CD1c-positive myeloid dendritic cell (primary cell): ENCODE measurements at regions not wholly inside any gene's neighbourhood (a gene's known extent, or its start where the extent isn't known, plus 50 kb on each side); places are given as distances from the start of the nearest gene placed in this dataset.

ENCODE experiments used
- DNase-seq: peaks from one replicate; pipeline ENCODE4 v3.0.0-alpha.2; 2016; ENCODE audit errors: extremely low spot score

- no peak for DNase-seq
These were observed 56.0 kb upstream of the CD53 start for GRCh38 chr1:110816945-110817344.

GRCh38 chr1:110811529-110811928 lies 61.4 kb upstream of the CD53 start:
- DNase-seq, result no peak

- DNase-seq, result no peak
These were observed 72.9 kb upstream of the CD53 start for GRCh38 chr1:110800079-110800478.

- DNase-seq, result no peak
These were observed 74.2 kb upstream of the CD53 start for GRCh38 chr1:110798691-110799256.

- no peak for DNase-seq
These were observed 84.3 kb upstream of the CD53 start for GRCh38 chr1:110788673-110789072.

GRCh38 chr1:110787328-110788071 lies 85.4 kb upstream of the CD53 start:
- peak; percentile 29 for DNase-seq

- no peak for DNase-seq
These were observed 86.1 kb upstream of the CD53 start for GRCh38 chr1:110786802-110787327.

- DNase-seq, result no peak
These were observed 87.3 kb upstream of the CD53 start for GRCh38 chr1:110785612-110786011.

GRCh38 chr1:110785055-110785454 lies 87.9 kb upstream of the CD53 start:
- DNase-seq, result no peak

- DNase-seq, result peak; percentile 76
These were observed 89.5 kb upstream of the CD53 start for GRCh38 chr1:110783292-110783918.

GRCh38 chr1:110781525-110781924 lies 91.4 kb upstream of the CD53 start:
- DNase-seq, result no peak

GRCh38 chr1:110780600-110781484 lies 92.1 kb upstream of the CD53 start:
- DNase-seq, result peak; percentile 91

- no peak for DNase-seq
These were observed 93.3 kb upstream of the CD53 start for GRCh38 chr1:110779636-110780035.

- DNase-seq, result peak; percentile 18
These were observed 94.1 kb upstream of the CD53 start for GRCh38 chr1:110778821-110779220.

GRCh38 chr1:110777228-110777627 lies 95.7 kb upstream of the CD53 start:
- DNase-seq, result no peak

GRCh38 chr1:110774398-110774797 lies 98.5 kb upstream of the CD53 start:
- DNase-seq, result peak; percentile 7

GRCh38 chr1:110773813-110774212 lies 99.1 kb upstream of the KCNA3 start:
- DNase-seq, result no peak

- DNase-seq, result no peak
These were observed 96.7 kb upstream of the KCNA3 start for GRCh38 chr1:110771245-110772022.

GRCh38 chr1:110770832-110771231 lies 96.1 kb upstream of the KCNA3 start:
- no peak for DNase-seq

- peak; percentile 28 for DNase-seq
These were observed 93.9 kb upstream of the KCNA3 start for GRCh38 chr1:110768605-110769004.

- DNase-seq, result no peak
These were observed 91.6 kb upstream of the KCNA3 start for GRCh38 chr1:110766336-110766647.
